Body of pancreas (tissue), 4 donors: ENCODE measurements at regions not wholly inside any gene's neighbourhood (a gene's known extent, or its start where the extent isn't known, plus 50 kb on each side); places are given as distances from the start of the nearest gene placed in this dataset.

Experiments used
- CTCF ChIP-seq, 7 experiments: fragments of 450-650 bp in 4 of 7; fragments of 200-600 bp in 3 of 7; sonication (generic) in 3 of 7; IDR thresholded peaks; one replicate each; pipeline ENCODE4 v1.5.1; 2016 to 2019; ENCODE audit warnings: antibody characterized with exemption in 7 of 7
- POLR2A ChIP-seq, 3 donors: fragments of 450-650 bp; IDR thresholded peaks; one replicate each; pipeline ENCODE4 v1.6.1; 2016; ENCODE audit warnings: antibody characterized with exemption in 3 of 3, mild to moderate bottlenecking in 2 of 3

GRCh38 chr4:23062188-23062587, 369.5 kb downstream of the GBA3 start:
- no peak for TF ChIP-seq POLR2A (IDR thresholded peaks at IDR 0.05)
- no peak for TF ChIP-seq CTCF (IDR thresholded peaks at IDR 0.05)
